ENCODE measurements at regions not wholly inside any gene's neighbourhood (a gene's known extent, or its start where the extent isn't known, plus 50 kb on each side); places are given as distances from the start of the nearest gene placed in this dataset.

DNA sequence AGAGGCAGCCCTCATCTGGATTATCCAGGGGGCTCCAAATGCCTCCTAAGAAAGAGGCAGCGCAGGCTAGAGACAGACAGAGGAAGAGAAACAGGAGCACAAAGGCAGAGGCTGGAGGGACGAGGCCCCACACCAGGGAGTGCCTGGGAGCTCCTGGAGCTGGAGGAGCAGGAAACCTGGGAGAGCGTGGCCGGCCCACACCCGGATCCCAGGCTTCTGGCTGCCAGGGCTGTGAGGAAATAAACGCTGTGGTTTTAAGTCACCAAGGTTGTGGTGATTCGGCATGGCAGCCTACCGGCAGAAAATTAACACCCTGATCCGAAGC lies 165.5 kb downstream of the OLFM1 start:
- ChIA-PET CTCF (no interaction called here), POLR2A (ENCODE audit: unreplicated experiment) (no interaction called here)
- Histone ChIP-seq H3K18ac (ENCODE audit: low read depth, low read length) (no peak overlapping the region), H3K9me1 (ENCODE audit: insufficient read depth, low read length) (no peaks in the 10 kb centered on the region), H2BK120ac (ENCODE audit: low read depth, low read length) (no peak overlapping the region), H3K9me3 (ENCODE audit: control insufficient read depth, insufficient read depth, low read length) (peaks cover 41% of the 10 kb centered on the region), H3K27me3 (ENCODE audit: control insufficient read depth, insufficient read depth, low read length) (no peaks in the 10 kb centered on the region), H3K9ac (ENCODE audit: low read depth, low read length) (no peak overlapping the region), H3K4ac (ENCODE audit: low read depth, low read length) (no peak overlapping the region), H3K27ac (ENCODE audit: insufficient read depth, low read length) (no peak overlapping the region), H4K8ac (ENCODE audit: low read depth in 2 of 2, low read length in 2 of 2) (no peak overlapping the region), H2AK9ac (replicated peaks; ENCODE audit: low read depth, low read length, poor library complexity) (no peak overlapping the region), H3K4me1 (ENCODE audit: control insufficient read depth, insufficient read depth, low read length) (no peaks in the 10 kb centered on the region), H4K91ac (ENCODE audit: insufficient read depth, low read depth, low read length) (no peak overlapping the region), H2AFZ (replicated peaks; ENCODE audit: low read length, poor library complexity) (no peak overlapping the region), H3K36me3 (ENCODE audit: control insufficient read depth, insufficient read depth, low read length) (no peaks in the 10 kb centered on the region), H3K56ac (ENCODE audit: extremely low read depth, insufficient read depth, low read length) (no peak overlapping the region), H3K79me1 (ENCODE audit: low read depth in 1 of 2, low read length in 2 of 2) (no peaks in the 10 kb centered on the region), H4K5ac (ENCODE audit: low read depth, low read length) (no peak overlapping the region), H3K14ac (replicated peaks; ENCODE audit: low read depth, low read length) (no peak overlapping the region), H2BK5ac (ENCODE audit: low read depth, low read length, poor library complexity, severe bottlenecking) (no peak overlapping the region), H3K4me3 (ENCODE audit: insufficient read depth, low read depth, low read length) (no peak overlapping the region), H2AK5ac (ENCODE audit: low read depth, low read length) (no peak overlapping the region), H4K20me1 (ENCODE audit: insufficient read depth, low read length) (no peaks in the 10 kb centered on the region), H3K23ac (ENCODE audit: low read depth, low read length) (no peak overlapping the region), H3K4me2 (ENCODE audit: low read depth, low read length) (no peak overlapping the region), H2BK15ac (ENCODE audit: low read depth, low read length) (no peak overlapping the region), H2BK20ac (ENCODE audit: low read depth, low read length) (no peak overlapping the region)
- TF ChIP-seq RAD21 (IDR thresholded peaks at IDR 0.05; ENCODE audit: low read length) (no peak), POLR2A (IDR thresholded peaks at IDR 0.05; ENCODE audit: low read depth, low read length) (no peak), RCOR1 (IDR thresholded peaks at IDR 0.05; ENCODE audit: insufficient replicate concordance, low read length) (no peak), MAZ (IDR thresholded peaks at IDR 0.05; ENCODE audit: borderline replicate concordance, low read depth, low read length) (no peak), MXI1 (IDR thresholded peaks at IDR 0.05; ENCODE audit: borderline replicate concordance, low read depth, low read length) (no peak), NFE2L2 (IDR thresholded peaks at IDR 0.05; ENCODE audit: low read depth, low read length) (no peak), FOS (IDR thresholded peaks at IDR 0.05; ENCODE audit: low read depth, low read length) (no peak), MAFK (IDR thresholded peaks at IDR 0.05; ENCODE audit: low read depth, low read length) (no peak), CEBPB (IDR thresholded peaks at IDR 0.05; ENCODE audit: low read depth, low read length) (no peak), SMC3 (IDR thresholded peaks at IDR 0.05; ENCODE audit: low read depth, low read length) (no peak), RFX5 (IDR thresholded peaks at IDR 0.05; ENCODE audit: low read depth, low read length) (no peak), BHLHE40 (IDR thresholded peaks at IDR 0.05; ENCODE audit: low read depth, low read length) (no peak), CHD1 (IDR thresholded peaks at IDR 0.05; ENCODE audit: low read depth, low read length) (no peak)
- TF ChIP-seq, protein P1, sequence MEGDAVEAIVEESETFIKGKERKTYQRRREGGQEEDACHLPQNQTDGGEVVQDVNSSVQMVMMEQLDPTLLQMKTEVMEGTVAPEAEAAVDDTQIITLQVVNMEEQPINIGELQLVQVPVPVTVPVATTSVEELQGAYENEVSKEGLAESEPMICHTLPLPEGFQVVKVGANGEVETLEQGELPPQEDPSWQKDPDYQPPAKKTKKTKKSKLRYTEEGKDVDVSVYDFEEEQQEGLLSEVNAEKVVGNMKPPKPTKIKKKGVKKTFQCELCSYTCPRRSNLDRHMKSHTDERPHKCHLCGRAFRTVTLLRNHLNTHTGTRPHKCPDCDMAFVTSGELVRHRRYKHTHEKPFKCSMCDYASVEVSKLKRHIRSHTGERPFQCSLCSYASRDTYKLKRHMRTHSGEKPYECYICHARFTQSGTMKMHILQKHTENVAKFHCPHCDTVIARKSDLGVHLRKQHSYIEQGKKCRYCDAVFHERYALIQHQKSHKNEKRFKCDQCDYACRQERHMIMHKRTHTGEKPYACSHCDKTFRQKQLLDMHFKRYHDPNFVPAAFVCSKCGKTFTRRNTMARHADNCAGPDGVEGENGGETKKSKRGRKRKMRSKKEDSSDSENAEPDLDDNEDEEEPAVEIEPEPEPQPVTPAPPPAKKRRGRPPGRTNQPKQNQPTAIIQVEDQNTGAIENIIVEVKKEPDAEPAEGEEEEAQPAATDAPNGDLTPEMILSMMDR (conservative IDR thresholded peaks at IDR 0.05; ENCODE audit: low read depth, low read length): no peak
- TF ChIP-seq, protein P2, sequence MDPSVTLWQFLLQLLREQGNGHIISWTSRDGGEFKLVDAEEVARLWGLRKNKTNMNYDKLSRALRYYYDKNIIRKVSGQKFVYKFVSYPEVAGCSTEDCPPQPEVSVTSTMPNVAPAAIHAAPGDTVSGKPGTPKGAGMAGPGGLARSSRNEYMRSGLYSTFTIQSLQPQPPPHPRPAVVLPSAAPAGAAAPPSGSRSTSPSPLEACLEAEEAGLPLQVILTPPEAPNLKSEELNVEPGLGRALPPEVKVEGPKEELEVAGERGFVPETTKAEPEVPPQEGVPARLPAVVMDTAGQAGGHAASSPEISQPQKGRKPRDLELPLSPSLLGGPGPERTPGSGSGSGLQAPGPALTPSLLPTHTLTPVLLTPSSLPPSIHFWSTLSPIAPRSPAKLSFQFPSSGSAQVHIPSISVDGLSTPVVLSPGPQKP (IDR thresholded peaks at IDR 0.05; ENCODE audit: borderline replicate concordance, low read depth, low read length): no peak
- TF ChIP-seq, protein P3, sequence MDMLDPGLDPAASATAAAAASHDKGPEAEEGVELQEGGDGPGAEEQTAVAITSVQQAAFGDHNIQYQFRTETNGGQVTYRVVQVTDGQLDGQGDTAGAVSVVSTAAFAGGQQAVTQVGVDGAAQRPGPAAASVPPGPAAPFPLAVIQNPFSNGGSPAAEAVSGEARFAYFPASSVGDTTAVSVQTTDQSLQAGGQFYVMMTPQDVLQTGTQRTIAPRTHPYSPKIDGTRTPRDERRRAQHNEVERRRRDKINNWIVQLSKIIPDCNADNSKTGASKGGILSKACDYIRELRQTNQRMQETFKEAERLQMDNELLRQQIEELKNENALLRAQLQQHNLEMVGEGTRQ (IDR thresholded peaks at IDR 0.05; ENCODE audit: low read depth, low read length): no peak
- DNase-seq: no peak
- in situ Hi-C loops (cut with MboI; ENCODE audit: low sequenced_read_pairs): no loop called here
- 40% methylated on average over 1 of the region's 9 CpGs; no CpG with 5 or more reads in 1 of the 2 experiments for WGBS, 2 experiments (ENCODE audit: extremely low coverage in 2 of 2, insufficient read length in 1 of 2)
- BruUV-seq (replicated peaks): no TSS peak
- intact Hi-C loops (cut with micrococcal nuclease): no loop called here
- ATAC-seq (ENCODE audit: low read depth): no peak
- dilution Hi-C loops (cut with HindIII; ENCODE audit: low sequenced_read_pairs, unreplicated experiment): no loop called here

Measured in IMR-90 (cell line).